Naive B cell (primary cell): ENCODE measurements at regions not wholly inside any gene's neighbourhood (a gene's known extent, or its start where the extent isn't known, plus 50 kb on each side); places are given as distances from the start of the nearest gene placed in this dataset.

Source experiments
- ATAC-seq, 2 donors: fragments of 150-1000 bp; cut with Tn5 transposase; 2 replicates each; pipeline ENCODE4 v1.10.0; 2021; ENCODE audit warnings: low read depth in 2 of 2, mild to moderate bottlenecking in 2 of 2, moderate library complexity in 2 of 2
- DNase-seq: peaks from one replicate; pipeline ENCODE4 v3.0.0; 2022
- H3K27ac Mint-ChIP-seq, 6 donors: one replicate each; pipeline ENCODE4 v1.8.0; 2020 to 2022; ENCODE audit warnings: mild to moderate bottlenecking in 6 of 6, mixed read lengths in 6 of 6, moderate library complexity in 5 of 6, inconsistent platforms in 2 of 6
- H3K27me3 Mint-ChIP-seq, 3 donors: one replicate each; pipeline ENCODE4 v1.8.0; 2021 to 2022; ENCODE audit warnings: mixed read lengths in 3 of 3, mild to moderate bottlenecking in 1 of 3
- H3K36me3 Mint-ChIP-seq, 2 donors: one replicate each; pipeline ENCODE4 v1.8.0; 2020 to 2022; ENCODE audit warnings: mixed read lengths in 2 of 2, inconsistent platforms in 1 of 2, mild to moderate bottlenecking in 1 of 2
- H3K4me1 Mint-ChIP-seq, 3 donors: one replicate each; pipeline ENCODE4 v1.8.0; 2020 to 2022; ENCODE audit warnings: mixed read lengths in 3 of 3, inconsistent platforms in 1 of 3, mild to moderate bottlenecking in 1 of 3, moderate library complexity in 1 of 3
- H3K4me3 Mint-ChIP-seq, 8 donors: one replicate each; pipeline ENCODE4 v1.8.0; 2020 to 2022; ENCODE audit warnings: mild to moderate bottlenecking in 8 of 8, mixed read lengths in 8 of 8, moderate library complexity in 8 of 8, inconsistent platforms in 2 of 8
- H3K9me3 Mint-ChIP-seq, 7 donors: one replicate each; pipeline ENCODE4 v1.8.0; 2020 to 2022; ENCODE audit warnings: mixed read lengths in 7 of 7, mild to moderate bottlenecking in 5 of 7, inconsistent platforms in 2 of 7, moderate library complexity in 1 of 7

- Mint-ChIP-seq H3K36me3 (no peaks in the 10 kb centered on the region), H3K27ac (no peak overlapping the region), H3K9me3 (peaks cover 0 to 6% (median 0%) of the 10 kb centered on the region in 7 donors), H3K27me3 (no peaks in the 10 kb centered on the region), H3K4me3 (no peak overlapping the region), H3K4me1 (no peaks in the 10 kb centered on the region)
- ATAC-seq = no peak
- DNase-seq = no peak
Observed at GRCh38 chr4:96139251-96139929, 299.5 kb downstream of the PDHA2 start.

- H3K36me3 Mint-ChIP-seq = no peaks in the 10 kb centered on the region
- H3K4me1 Mint-ChIP-seq = no peaks in the 10 kb centered on the region
- H3K9me3 Mint-ChIP-seq = peaks cover 0 to 14% (median 0%) of the 10 kb centered on the region in 7 donors
- H3K4me3 Mint-ChIP-seq = no peak overlapping the region
- no peak overlapping the region for H3K27ac Mint-ChIP-seq
- ATAC-seq (no peak), DNase-seq (no peak)
- no peaks in the 10 kb centered on the region for H3K27me3 Mint-ChIP-seq
Observed at GRCh38 chr4:96145601-96146000, 305.7 kb downstream of the PDHA2 start.

GRCh38 chr4:96146686-96147085, 306.8 kb downstream of the PDHA2 start:
- Mint-ChIP-seq H3K27me3 (no peaks in the 10 kb centered on the region), H3K4me3 (no peak overlapping the region), H3K36me3 (no peaks in the 10 kb centered on the region), H3K9me3 (peaks cover 0 to 11% (median 0%) of the 10 kb centered on the region in 7 donors), H3K27ac (no peak overlapping the region), H3K4me1 (no peaks in the 10 kb centered on the region)
- DNase-seq = no peak
- ATAC-seq = no peak

GRCh38 chr4:96149894-96150293, 310.0 kb downstream of the PDHA2 start:
- DNase-seq (no peak), ATAC-seq (no peak)
- Mint-ChIP-seq H3K9me3 (peaks cover 0 to 8% (median 0%) of the 10 kb centered on the region in 7 donors), H3K36me3 (no peaks in the 10 kb centered on the region), H3K4me3 (no peak overlapping the region), H3K27ac (no peak overlapping the region), H3K4me1 (no peaks in the 10 kb centered on the region), H3K27me3 (no peaks in the 10 kb centered on the region)

GRCh38 chr4:96150466-96150865, 310.6 kb downstream of the PDHA2 start:
- no peak overlapping the region for H3K4me3 Mint-ChIP-seq
- DNase-seq = no peak

GRCh38 chr4:96152824-96153223, 312.9 kb downstream of the PDHA2 start:
- Mint-ChIP-seq H3K27ac (no peak overlapping the region), H3K4me3 (no peak overlapping the region), H3K27me3 (no peaks in the 10 kb centered on the region), H3K9me3 (peaks cover 0 to 6% (median 2%) of the 10 kb centered on the region in 7 donors), H3K4me1 (no peaks in the 10 kb centered on the region), H3K36me3 (no peaks in the 10 kb centered on the region)
- DNase-seq (no peak), ATAC-seq (no peak)

More at GRCh38 chr4:96150466-96150865, 310.6 kb downstream of the PDHA2 start:
- H3K4me1 Mint-ChIP-seq = no peaks in the 10 kb centered on the region
- no peak overlapping the region for H3K27ac Mint-ChIP-seq
- no peaks in the 10 kb centered on the region for H3K27me3 Mint-ChIP-seq
- H3K36me3 Mint-ChIP-seq = no peaks in the 10 kb centered on the region
- peaks cover 0 to 8% (median 0%) of the 10 kb centered on the region in 7 donors for H3K9me3 Mint-ChIP-seq
- no peak for ATAC-seq

- H3K27me3 Mint-ChIP-seq = no peaks in the 10 kb centered on the region
- H3K36me3 Mint-ChIP-seq = no peaks in the 10 kb centered on the region
- DNase-seq (no peak), ATAC-seq (no peak)
- no peak overlapping the region for H3K27ac Mint-ChIP-seq
- peaks cover 0 to 9% (median 1%) of the 10 kb centered on the region in 7 donors for H3K9me3 Mint-ChIP-seq
- no peak overlapping the region for H3K4me3 Mint-ChIP-seq
- no peaks in the 10 kb centered on the region for H3K4me1 Mint-ChIP-seq
Observed at GRCh38 chr4:96154676-96155075, 314.8 kb downstream of the PDHA2 start.

- no peak for DNase-seq
- Mint-ChIP-seq H3K4me3 (no peak overlapping the region), H3K27ac (no peak overlapping the region), H3K4me1 (no peaks in the 10 kb centered on the region), H3K36me3 (no peaks in the 10 kb centered on the region), H3K27me3 (no peaks in the 10 kb centered on the region), H3K9me3 (peaks cover 0 to 6% (median 1%) of the 10 kb centered on the region in 7 donors)
- no peak for ATAC-seq
Observed at GRCh38 chr4:96162636-96163035, 322.7 kb downstream of the PDHA2 start.

GRCh38 chr4:96164814-96165351, 325.0 kb downstream of the PDHA2 start:
- Mint-ChIP-seq H3K4me1 (no peaks in the 10 kb centered on the region), H3K27me3 (no peaks in the 10 kb centered on the region), H3K27ac (no peak overlapping the region), H3K9me3 (peaks cover 0 to 6% (median 2%) of the 10 kb centered on the region in 7 donors), H3K4me3 (no peak overlapping the region), H3K36me3 (no peaks in the 10 kb centered on the region)
- no peak for ATAC-seq
- DNase-seq = no peak

GRCh38 chr4:96166806-96167205, 326.9 kb downstream of the PDHA2 start:
- no peak for ATAC-seq

GRCh38 chr4:96170198-96170597, 330.3 kb downstream of the PDHA2 start:
- peaks cover 0 to 6% (median 0%) of the 10 kb centered on the region in 7 donors for H3K9me3 Mint-ChIP-seq
- H3K27me3 Mint-ChIP-seq = no peaks in the 10 kb centered on the region
- ATAC-seq = no peak
- no peak for DNase-seq
- no peak overlapping the region for H3K27ac Mint-ChIP-seq
- no peaks in the 10 kb centered on the region for H3K4me1 Mint-ChIP-seq
- no peaks in the 10 kb centered on the region for H3K36me3 Mint-ChIP-seq
- no peak overlapping the region for H3K4me3 Mint-ChIP-seq

More at GRCh38 chr4:96166806-96167205, 326.9 kb downstream of the PDHA2 start:
- DNase-seq = no peak
- H3K27me3 Mint-ChIP-seq = no peaks in the 10 kb centered on the region
- no peak overlapping the region for H3K27ac Mint-ChIP-seq
- peaks cover 0 to 6% (median 0%) of the 10 kb centered on the region in 7 donors for H3K9me3 Mint-ChIP-seq
- no peak overlapping the region for H3K4me3 Mint-ChIP-seq
- no peaks in the 10 kb centered on the region for H3K36me3 Mint-ChIP-seq
- H3K4me1 Mint-ChIP-seq = no peaks in the 10 kb centered on the region

- H3K27me3 Mint-ChIP-seq = no peaks in the 10 kb centered on the region
- H3K4me3 Mint-ChIP-seq = no peak overlapping the region
- no peaks in the 10 kb centered on the region for H3K36me3 Mint-ChIP-seq
- H3K9me3 Mint-ChIP-seq = peaks cover 0 to 4% (median 0%) of the 10 kb centered on the region in 7 donors
- H3K27ac Mint-ChIP-seq = no peak overlapping the region
- DNase-seq = no peak
- no peak for ATAC-seq
- no peaks in the 10 kb centered on the region for H3K4me1 Mint-ChIP-seq
Observed at GRCh38 chr4:96173756-96174155, 333.9 kb downstream of the PDHA2 start.

GRCh38 chr4:96175871-96176270, 336.0 kb downstream of the PDHA2 start:
- ATAC-seq = no peak
- no peak overlapping the region for H3K27ac Mint-ChIP-seq
- DNase-seq = no peak
- peaks cover 0 to 5% (median 0%) of the 10 kb centered on the region in 7 donors for H3K9me3 Mint-ChIP-seq
- no peaks in the 10 kb centered on the region for H3K36me3 Mint-ChIP-seq
- H3K4me3 Mint-ChIP-seq = no peak overlapping the region
- H3K4me1 Mint-ChIP-seq = no peaks in the 10 kb centered on the region
- no peaks in the 10 kb centered on the region for H3K27me3 Mint-ChIP-seq

- Mint-ChIP-seq H3K27ac (no peak overlapping the region), H3K27me3 (no peaks in the 10 kb centered on the region), H3K4me1 (no peaks in the 10 kb centered on the region), H3K4me3 (no peak overlapping the region), H3K36me3 (no peaks in the 10 kb centered on the region), H3K9me3 (peaks cover 0 to 10% (median 3%) of the 10 kb centered on the region in 7 donors)
- ATAC-seq (no peak), DNase-seq (no peak)
Observed at GRCh38 chr4:96183611-96184010, 343.7 kb downstream of the PDHA2 start.
